Natural killer cell treated with Interleukin-12 subunit alpha and Interleukin-12 subunit beta and Interleukin-15 and Interleukin-18, amount 100 ng/mL, for 72 hours (primary cell): ENCODE measurements at regions not wholly inside any gene's neighbourhood (a gene's known extent, or its start where the extent isn't known, plus 50 kb on each side); places are given as distances from the start of the nearest gene placed in this dataset.
"Not testable (repeated sequence)": the region's sequence is repeated elsewhere in the genome, so short reads cannot be mapped to it uniquely, and the experiment has no call there.

Experiments used
- ATAC-seq, 2 donors: fragments of 150-1000 bp; cut with Tn5 transposase in 1 of 2; sonication (Bioruptor Pico), chemical (Tn5 transposase) in 1 of 2; 2 replicates each; pipeline ENCODE4 v1.10.0; 2021
- DNase-seq: peaks from one replicate; pipeline ENCODE4 v3.0.0; 2022; ENCODE audit warnings: low spot score
- H3K27ac Mint-ChIP-seq, 2 donors: 1 replicate in 1 of 2; 2 replicates in 1 of 2; pipeline ENCODE4 v1.8.0; 2022; ENCODE audit warnings: mixed read lengths in 2 of 2, mild to moderate bottlenecking in 1 of 2, moderate library complexity in 1 of 2
- H3K27me3 Mint-ChIP-seq, 2 donors: 1 replicate in 1 of 2; 2 replicates in 1 of 2; pipeline ENCODE4 v1.8.0; 2022; ENCODE audit warnings: mixed read lengths in 2 of 2
- H3K36me3 Mint-ChIP-seq: one replicate; pipeline ENCODE4 v1.8.0; 2022; ENCODE audit warnings: mixed read lengths
- H3K4me1 Mint-ChIP-seq, 2 donors: 1 replicate in 1 of 2; 2 replicates in 1 of 2; pipeline ENCODE4 v1.8.0; 2022; ENCODE audit warnings: low read depth in 2 of 2, mixed read lengths in 2 of 2, mild to moderate bottlenecking in 1 of 2
- H3K4me3 Mint-ChIP-seq: one replicate; pipeline ENCODE4 v1.8.0; 2022; ENCODE audit warnings: mixed read lengths
- H3K9me3 Mint-ChIP-seq: 2 replicates; pipeline ENCODE4 v1.8.0; 2022; ENCODE audit warnings: mixed read lengths

GRCh38 chr10:78096486-78096885 lies 62.8 kb downstream of the RPS24 start:
- not testable (repeated sequence) for H3K9me3 Mint-ChIP-seq, H3K4me3 Mint-ChIP-seq, ATAC-seq, H3K27ac Mint-ChIP-seq, DNase-seq, H3K27me3 Mint-ChIP-seq
- Mint-ChIP-seq H3K4me1 (peaks cover 21 to 29% of the 10 kb centered on the region in 2 donors), H3K36me3 (peaks cover 30% of the 10 kb centered on the region)

- peaks cover 19% of the 10 kb centered on the region for H3K9me3 Mint-ChIP-seq
- DNase-seq, H3K4me3 Mint-ChIP-seq, H3K27me3 Mint-ChIP-seq, H3K4me1 Mint-ChIP-seq, ATAC-seq, H3K27ac Mint-ChIP-seq: not testable (repeated sequence)
- peaks cover 48% of the 10 kb centered on the region for H3K36me3 Mint-ChIP-seq
Observed at GRCh38 chr10:78102593-78102992, 68.9 kb downstream of the RPS24 start.

GRCh38 chr10:78109210-78109609 lies 75.5 kb downstream of the RPS24 start:
- Mint-ChIP-seq H3K4me3 (no peak overlapping the region), H3K4me1 (no peaks in the 10 kb centered on the region), H3K27me3 (peaks cover 2 to 12% of the 10 kb centered on the region in 2 donors), H3K36me3 (peaks cover 7% of the 10 kb centered on the region), H3K27ac (no peak overlapping the region), H3K9me3 (peaks cover 6% of the 10 kb centered on the region)
- DNase-seq (no peak), ATAC-seq (no peak)

- Mint-ChIP-seq H3K4me3 (no peak overlapping the region), H3K4me1 (no peaks in the 10 kb centered on the region), H3K27ac (no peak overlapping the region), H3K27me3 (peaks cover 17 to 26% of the 10 kb centered on the region in 2 donors), H3K36me3 (peaks cover 9% of the 10 kb centered on the region), H3K9me3 (peaks cover 4% of the 10 kb centered on the region)
- ATAC-seq (no peak), DNase-seq (no peak)
Observed at GRCh38 chr10:78115135-78115853, 81.6 kb downstream of the RPS24 start.

- Mint-ChIP-seq H3K9me3 (peaks cover 9% of the 10 kb centered on the region), H3K36me3 (peaks cover 20% of the 10 kb centered on the region), H3K4me3 (no peak overlapping the region), H3K27ac (no peak overlapping the region), H3K27me3 (peaks cover 18 to 35% of the 10 kb centered on the region in 2 donors), H3K4me1 (no peaks in the 10 kb centered on the region)
- ATAC-seq: no peak
- DNase-seq: no peak
Observed at GRCh38 chr10:78116361-78116760, 82.7 kb downstream of the RPS24 start.

- Mint-ChIP-seq H3K9me3 (peaks cover 17% of the 10 kb centered on the region), H3K36me3 (peaks cover 36% of the 10 kb centered on the region), H3K27ac (no peak overlapping the region), H3K4me3 (no peak overlapping the region), H3K4me1 (no peaks in the 10 kb centered on the region), H3K27me3 (peaks cover 20 to 35% of the 10 kb centered on the region in 2 donors)
- no peak for DNase-seq
- no peak for ATAC-seq
Observed at GRCh38 chr10:78118591-78118990, 84.9 kb downstream of the RPS24 start.

GRCh38 chr10:78121801-78122200 lies 88.1 kb downstream of the RPS24 start:
- Mint-ChIP-seq H3K27me3 (peaks cover 11 to 21% of the 10 kb centered on the region in 2 donors), H3K36me3 (peaks cover 42% of the 10 kb centered on the region), H3K9me3 (peaks cover 17% of the 10 kb centered on the region), H3K4me1 (no peaks in the 10 kb centered on the region), H3K4me3 (no peak overlapping the region), H3K27ac (no peak overlapping the region)
- no peak for ATAC-seq
- DNase-seq: no peak

- no peak for ATAC-seq
- peaks cover 7 to 21% of the 10 kb centered on the region in 2 donors for H3K27me3 Mint-ChIP-seq
- DNase-seq: no peak
- no peaks in the 10 kb centered on the region for H3K4me1 Mint-ChIP-seq
- H3K27ac Mint-ChIP-seq: no peak overlapping the region
- peaks cover 17% of the 10 kb centered on the region for H3K9me3 Mint-ChIP-seq
- peaks cover 42% of the 10 kb centered on the region for H3K36me3 Mint-ChIP-seq
- no peak overlapping the region for H3K4me3 Mint-ChIP-seq
Observed at GRCh38 chr10:78124167-78124566, 90.5 kb downstream of the RPS24 start.

GRCh38 chr10:78129211-78129610 lies 95.5 kb downstream of the RPS24 start:
- DNase-seq (no peak), ATAC-seq (no peak)
- Mint-ChIP-seq H3K9me3 (no peaks in the 10 kb centered on the region), H3K4me1 (no peaks in the 10 kb centered on the region), H3K27ac (no peak overlapping the region), H3K27me3 (no peaks in the 10 kb centered on the region), H3K4me3 (no peak overlapping the region), H3K36me3 (no peaks in the 10 kb centered on the region)

GRCh38 chr10:78130966-78131710 lies 97.5 kb downstream of the RPS24 start:
- H3K4me3 Mint-ChIP-seq: no peak overlapping the region
- H3K9me3 Mint-ChIP-seq: no peaks in the 10 kb centered on the region
- no peaks in the 10 kb centered on the region for H3K36me3 Mint-ChIP-seq
- H3K27me3 Mint-ChIP-seq: peaks cover 0 to 4% of the 10 kb centered on the region in 2 donors
- DNase-seq: no peak
- no peaks in the 10 kb centered on the region for H3K4me1 Mint-ChIP-seq
- no peak overlapping the region for H3K27ac Mint-ChIP-seq
- no peak for ATAC-seq

- Mint-ChIP-seq H3K27ac (no peak overlapping the region), H3K4me3 (no peak overlapping the region), H3K27me3 (peaks cover 0 to 7% of the 10 kb centered on the region in 2 donors), H3K9me3 (no peaks in the 10 kb centered on the region), H3K36me3 (no peaks in the 10 kb centered on the region), H3K4me1 (no peaks in the 10 kb centered on the region)
- ATAC-seq: no peak
- DNase-seq: no peak
Observed at GRCh38 chr10:78134773-78135306, 101.2 kb downstream of the RPS24 start.

- ATAC-seq (no peak), DNase-seq (no peak)
- Mint-ChIP-seq H3K27me3 (peaks cover 13 to 15% of the 10 kb centered on the region in 2 donors), H3K4me1 (no peaks in the 10 kb centered on the region), H3K27ac (no peak overlapping the region), H3K9me3 (no peaks in the 10 kb centered on the region), H3K36me3 (no peaks in the 10 kb centered on the region), H3K4me3 (no peak overlapping the region)
Observed at GRCh38 chr10:78137147-78137546, 103.5 kb downstream of the RPS24 start.

- DNase-seq: no peak
- H3K27ac Mint-ChIP-seq: no peak overlapping the region
- H3K4me1 Mint-ChIP-seq: no peaks in the 10 kb centered on the region
- no peak for ATAC-seq
- no peak overlapping the region for H3K4me3 Mint-ChIP-seq
- H3K9me3 Mint-ChIP-seq: no peaks in the 10 kb centered on the region
- peaks cover 14 to 17% of the 10 kb centered on the region in 2 donors for H3K27me3 Mint-ChIP-seq
- H3K36me3 Mint-ChIP-seq: no peaks in the 10 kb centered on the region
Observed at GRCh38 chr10:78139341-78139740, 105.7 kb downstream of the RPS24 start.

- Mint-ChIP-seq H3K27me3 (peaks cover 17 to 21% of the 10 kb centered on the region in 2 donors), H3K4me3 (no peak overlapping the region), H3K36me3 (no peaks in the 10 kb centered on the region), H3K4me1 (no peaks in the 10 kb centered on the region), H3K27ac (no peak overlapping the region), H3K9me3 (no peaks in the 10 kb centered on the region)
- ATAC-seq (no peak), DNase-seq (no peak)
Observed at GRCh38 chr10:78140066-78140630, 106.5 kb downstream of the RPS24 start.
